Astrocyte (in vitro differentiated cells and primary cell): ENCODE measurements at regions not wholly inside any gene's neighbourhood (a gene's known extent, or its start where the extent isn't known, plus 50 kb on each side); places are given as distances from the start of the nearest gene placed in this dataset.

Experiments used
- CTCF ChIP-seq: IDR thresholded peaks from 2 replicates; pipeline ENCODE4 v1.5.1; 2011; ENCODE audit warnings: low read depth, mild to moderate bottlenecking, inconsistent platforms, low read length, moderate library complexity; ENCODE audit not compliant: insufficient read depth
- EZH2 ChIP-seq: IDR thresholded peaks from 2 replicates; pipeline ENCODE4 v1.6.1; 2012; ENCODE audit warnings: mild to moderate bottlenecking, low read length, inconsistent platforms; ENCODE audit not compliant: insufficient read depth

DNA sequence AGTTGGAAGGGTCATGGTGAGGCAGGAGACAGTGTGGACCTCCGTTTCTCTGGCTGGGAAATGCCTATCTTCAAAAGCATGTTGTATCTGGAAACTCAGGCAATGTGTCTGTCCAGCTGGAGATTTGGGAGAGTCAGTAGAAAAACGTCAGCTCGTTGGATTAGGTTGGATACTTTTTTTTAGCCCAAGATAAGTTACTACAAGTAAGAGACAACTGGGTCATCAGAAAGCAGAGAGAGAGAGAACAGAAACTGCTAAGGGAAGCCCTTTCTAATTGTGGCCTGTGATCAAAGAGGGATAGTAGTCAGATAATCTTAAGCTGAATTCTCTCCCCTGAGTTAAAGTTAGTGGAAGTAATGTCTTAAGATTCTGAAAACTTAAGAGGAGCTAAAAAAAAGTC lies 78.9 kb upstream of the ZNF280D start:
- TF ChIP-seq CTCF, result no peak
- TF ChIP-seq EZH2, result no peak
